ENCODE measurements at regions not wholly inside any gene's neighbourhood (a gene's known extent, or its start where the extent isn't known, plus 50 kb on each side); places are given as distances from the start of the nearest gene placed in this dataset.

- TF ChIP-seq, protein P1, sequence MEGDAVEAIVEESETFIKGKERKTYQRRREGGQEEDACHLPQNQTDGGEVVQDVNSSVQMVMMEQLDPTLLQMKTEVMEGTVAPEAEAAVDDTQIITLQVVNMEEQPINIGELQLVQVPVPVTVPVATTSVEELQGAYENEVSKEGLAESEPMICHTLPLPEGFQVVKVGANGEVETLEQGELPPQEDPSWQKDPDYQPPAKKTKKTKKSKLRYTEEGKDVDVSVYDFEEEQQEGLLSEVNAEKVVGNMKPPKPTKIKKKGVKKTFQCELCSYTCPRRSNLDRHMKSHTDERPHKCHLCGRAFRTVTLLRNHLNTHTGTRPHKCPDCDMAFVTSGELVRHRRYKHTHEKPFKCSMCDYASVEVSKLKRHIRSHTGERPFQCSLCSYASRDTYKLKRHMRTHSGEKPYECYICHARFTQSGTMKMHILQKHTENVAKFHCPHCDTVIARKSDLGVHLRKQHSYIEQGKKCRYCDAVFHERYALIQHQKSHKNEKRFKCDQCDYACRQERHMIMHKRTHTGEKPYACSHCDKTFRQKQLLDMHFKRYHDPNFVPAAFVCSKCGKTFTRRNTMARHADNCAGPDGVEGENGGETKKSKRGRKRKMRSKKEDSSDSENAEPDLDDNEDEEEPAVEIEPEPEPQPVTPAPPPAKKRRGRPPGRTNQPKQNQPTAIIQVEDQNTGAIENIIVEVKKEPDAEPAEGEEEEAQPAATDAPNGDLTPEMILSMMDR (conservative IDR thresholded peaks at IDR 0.05): no peak
- Histone ChIP-seq H2BK120ac (ENCODE audit: low read depth, low read length, poor library complexity, severe bottlenecking) (no peak overlapping the region), H3K9ac (ENCODE audit: extremely low read depth, insufficient read length, low read length) (no peak overlapping the region), H3K4me2 (ENCODE audit: insufficient read depth, insufficient read length, low read length) (no peak overlapping the region), H3K4me1 (ENCODE audit: insufficient read depth, low read length) (no peaks in the 10 kb centered on the region), H3K23ac (ENCODE audit: insufficient read length, low read depth, low read length) (no peak overlapping the region), H2AK5ac (ENCODE audit: insufficient read length, low read length) (no peak overlapping the region), H2BK20ac (ENCODE audit: low read depth, low read length, poor library complexity, severe bottlenecking) (no peak overlapping the region), H3K23me2 (ENCODE audit: insufficient read length, low read depth, low read length, poor library complexity, severe bottlenecking) (no peaks in the 10 kb centered on the region), H3K9me3 (ENCODE audit: control insufficient read depth, low read depth, low read length) (no peaks in the 10 kb centered on the region), H3K79me1 (ENCODE audit: insufficient read depth, low read depth, low read length, poor library complexity, severe bottlenecking) (no peaks in the 10 kb centered on the region), H4K8ac (replicated peaks; ENCODE audit: insufficient read length, low read depth, low read length) (no peak overlapping the region), H3T11ph (ENCODE audit: low read length) (no peak overlapping the region), H2BK12ac (ENCODE audit: insufficient read length, low read depth, low read length) (no peak overlapping the region), H4K20me1 (ENCODE audit: control insufficient read depth, insufficient read depth, insufficient read length) (no peaks in the 10 kb centered on the region), H3K18ac (ENCODE audit: insufficient read length, low read depth, low read length) (no peak overlapping the region), H2BK15ac (ENCODE audit: low read depth, low read length) (no peak overlapping the region), H3K27me3 (ENCODE audit: insufficient read depth, low read length) (no peaks in the 10 kb centered on the region), H2BK5ac (ENCODE audit: insufficient read length, low read length) (no peak overlapping the region), H3K27ac (ENCODE audit: insufficient read length, low read depth, low read length) (no peak overlapping the region), H4K91ac (ENCODE audit: insufficient read length, low read depth, low read length) (no peak overlapping the region), H3K79me2 (ENCODE audit: insufficient read depth, low read length) (no peaks in the 10 kb centered on the region), H2AFZ (ENCODE audit: low read length) (no peak overlapping the region), H3K56ac (ENCODE audit: insufficient read length, low read depth, low read length) (no peak overlapping the region), H3K14ac (ENCODE audit: insufficient read depth, low read length) (no peak overlapping the region), H4K5ac (ENCODE audit: insufficient read length, low read depth, low read length) (no peak overlapping the region), H3K4ac (ENCODE audit: low read depth, low read length) (no peak overlapping the region)
- H3K27ac Mint-ChIP-seq: no peak overlapping the region
- H3K27me3 Mint-ChIP-seq (ENCODE audit: low read depth): no peaks in the 10 kb centered on the region
- WGBS (ENCODE audit: extremely low coverage, insufficient read length, low lambda C conversion rate): no CpG with 5 or more reads among the region's 9 CpGs
- peaks cover 5% of the 10 kb centered on the region in 2 experiments for H3K9me3 Mint-ChIP-seq
- peaks cover 0 to 10% (median 0%) of the 10 kb centered on the region in 3 experiments; a peak in 3 of 7 replicates for H3K36me3 Mint-ChIP-seq (ENCODE audit: insufficient read depth in 1 of 3, low read depth in 3 of 3)
- H3K4me1 Mint-ChIP-seq: no peaks in the 10 kb centered on the region
- no peak overlapping the region for H3K4me3 Mint-ChIP-seq
- DNase-seq: no peak
Observed at GRCh38 chr5:27396998-27397397, 358.6 kb upstream of the CDH9 start.

All from H9 (cell line).